H1 (cell line): ENCODE measurements at regions not wholly inside any gene's neighbourhood (a gene's known extent, or its start where the extent isn't known, plus 50 kb on each side); places are given as distances from the start of the nearest gene placed in this dataset.

Source experiments
- GABPA ChIP-seq: IDR thresholded peaks from 2 replicates; pipeline ENCODE4 v1.6.1; 2011; ENCODE audit warnings: mild to moderate bottlenecking, low read length, moderate library complexity, borderline replicate concordance; ENCODE audit not compliant: insufficient read depth
- POLR2A ChIP-seq, 2 experiments: IDR thresholded peaks; 1 replicate in 1 of 2; 2 replicates in 1 of 2; pipeline ENCODE4 v1.6.1; 2011; ENCODE audit warnings: low read depth in 2 of 2, low read length in 2 of 2, mild to moderate bottlenecking in 2 of 2; ENCODE audit errors: control extremely low read depth in 1 of 2
- RAD21 ChIP-seq, 2 experiments: IDR thresholded peaks in 1 of 2; conservative IDR thresholded peaks in 1 of 2; 2 replicates each; pipeline ENCODE4 v1.6.1; 2011; ENCODE audit warnings: low read depth in 2 of 2, low read length in 2 of 2, improper control_type of control experiment in 1 of 2, inconsistent platforms in 1 of 2, mild to moderate bottlenecking in 1 of 2, moderate library complexity in 1 of 2
- SIN3A ChIP-seq, 2 experiments: IDR thresholded peaks in 1 of 2; conservative IDR thresholded peaks in 1 of 2; 2 replicates each; pipeline ENCODE4 v1.6.1; 2011 to 2012; ENCODE audit warnings: low read length in 2 of 2, improper control_type of control experiment in 1 of 2, low read depth in 1 of 2, mild to moderate bottlenecking in 1 of 2
- TAF1 ChIP-seq: IDR thresholded peaks from 2 replicates; pipeline ENCODE4 v1.6.1; 2011; ENCODE audit warnings: mild to moderate bottlenecking, low read depth, low read length

DNA sequence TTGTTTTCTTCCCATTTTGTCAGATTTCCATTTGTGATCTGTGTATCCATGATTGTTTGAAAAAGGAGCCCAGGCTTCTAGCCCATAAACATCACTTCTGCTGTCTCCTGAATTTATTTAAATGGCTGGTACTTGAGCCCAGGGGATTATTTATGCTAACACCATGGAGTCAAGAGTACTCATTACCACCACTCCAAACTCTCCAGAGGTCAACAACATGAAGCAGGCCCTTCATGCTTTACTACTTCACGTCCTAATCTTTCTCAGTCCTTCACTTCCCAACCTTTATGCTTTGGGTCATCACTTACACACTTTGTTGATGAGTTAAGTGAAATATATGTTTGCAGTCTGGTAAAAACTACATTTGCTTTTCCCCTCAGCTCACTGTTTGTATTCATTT, 247.8 kb downstream of the BMP2 start (continued):
- TF ChIP-seq TAF1: no peak
- no peak for TF ChIP-seq GABPA
- no peak for TF ChIP-seq POLR2A (IDR thresholded peaks at IDR 0.05; ENCODE audit: control extremely low read depth in 1 of 2, low read depth in 2 of 2, low read length in 2 of 2)
- TF ChIP-seq SIN3A (conservative IDR thresholded peaks at IDR 0.05 in 1 of 2, IDR thresholded peaks at IDR 0.05 in 1 of 2; ENCODE audit: low read depth in 1 of 2, low read length in 2 of 2): no peak
- TF ChIP-seq RAD21 (IDR thresholded peaks at IDR 0.05 in 1 of 2, conservative IDR thresholded peaks at IDR 0.05 in 1 of 2; ENCODE audit: low read depth in 2 of 2, low read length in 2 of 2): no peak
